HG03060 (cell line): ENCODE measurements at regions not wholly inside any gene's neighbourhood (a gene's known extent, or its start where the extent isn't known, plus 50 kb on each side); places are given as distances from the start of the nearest gene placed in this dataset.

Source experiments
- ATAC-seq: cut with Tn5 transposase; IDR thresholded peaks from one replicate; pipeline ENCODE4 v1.9.1; 2021; ENCODE audit warnings: low read depth, moderate number of reproducible peaks; ENCODE audit not compliant: unreplicated experiment

GRCh38 chr9:78552802-78553201 is 255.9 kb downstream of the PSAT1 start:
- no peak for ATAC-seq

DNA sequence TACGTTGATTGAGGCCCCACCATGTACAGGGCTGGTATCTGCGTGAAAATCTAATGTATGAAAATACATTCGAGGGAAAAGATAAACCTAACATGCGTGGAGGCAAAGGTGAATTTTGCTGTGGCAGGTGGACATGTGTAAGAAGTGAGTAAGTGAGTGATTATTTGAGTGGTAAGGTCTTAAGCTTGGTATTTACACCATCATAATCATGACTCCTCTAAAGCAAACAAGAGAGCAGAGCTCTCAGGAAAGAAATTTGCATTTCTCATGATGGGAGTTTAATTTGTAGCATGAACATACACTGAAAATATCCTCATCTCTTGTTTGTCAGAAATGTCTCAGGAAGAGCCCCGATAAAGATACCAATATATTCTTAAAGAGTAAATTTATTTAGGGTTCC is 260.6 kb downstream of the PSAT1 start:
- no peak for ATAC-seq

DNA sequence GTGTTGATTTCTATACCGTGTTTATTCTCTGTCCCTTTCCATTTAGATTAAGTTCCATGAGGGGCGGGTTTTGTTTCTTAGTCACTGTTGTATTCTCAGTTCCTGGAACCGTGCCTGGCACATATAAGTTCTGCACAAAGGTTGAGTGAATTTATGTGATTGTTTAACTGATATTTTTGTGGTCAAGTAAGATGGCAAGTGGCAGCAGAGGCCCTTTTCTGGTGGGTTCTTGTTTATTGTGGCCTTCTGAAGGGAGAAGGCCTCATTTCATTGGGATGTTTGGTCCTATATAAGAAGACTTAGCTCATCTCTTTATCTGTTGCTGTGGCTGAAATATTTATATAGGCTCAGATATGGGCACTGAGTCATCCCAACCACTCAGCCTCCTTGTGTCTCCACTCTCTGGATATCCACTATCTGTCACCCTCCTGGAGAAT is 262.5 kb downstream of the PSAT1 start:
- ATAC-seq: no peak

GRCh38 chr9:78562021-78562420 is 265.1 kb downstream of the PSAT1 start:
- ATAC-seq: no peak

DNA sequence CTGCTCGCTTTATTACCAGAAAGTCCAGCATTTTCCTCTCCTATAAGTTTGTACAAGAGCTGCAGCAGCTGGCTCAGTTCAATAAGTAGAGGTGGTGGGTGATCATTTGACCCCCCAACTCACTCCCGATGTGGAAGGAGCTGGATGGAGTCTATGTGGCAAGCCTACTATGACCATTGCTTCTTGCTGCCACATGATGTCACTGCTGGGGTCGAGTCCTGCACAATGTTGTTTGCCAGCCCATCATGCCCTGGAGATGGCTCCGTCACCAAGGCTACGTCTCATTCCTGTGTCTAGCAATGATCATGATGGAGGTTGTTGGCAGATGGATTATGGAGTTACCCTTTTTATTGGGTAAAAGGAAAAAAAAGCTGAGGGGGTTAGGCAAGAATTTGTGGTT is 266.3 kb downstream of the PSAT1 start:
- no peak for ATAC-seq

DNA sequence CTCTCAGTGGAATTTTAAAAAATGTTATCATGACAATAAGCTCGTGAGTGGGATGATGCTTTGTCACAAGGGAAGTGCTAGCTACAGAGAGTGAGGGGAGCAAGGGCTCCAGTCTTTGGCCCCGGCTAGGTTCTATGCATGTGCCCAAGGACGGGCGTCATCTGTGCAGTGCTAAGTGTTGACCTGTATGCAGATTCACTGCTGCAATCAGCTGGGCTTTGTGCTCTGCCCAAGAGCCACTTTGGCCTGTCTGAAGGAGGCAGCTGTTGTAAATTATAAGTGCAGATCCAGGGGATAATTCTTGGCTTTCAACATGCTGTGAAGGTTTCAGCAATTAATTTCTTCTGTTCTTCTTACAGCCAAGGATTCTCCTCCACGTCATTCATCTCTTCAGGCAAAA is 268.6 kb downstream of the PSAT1 start:
- ATAC-seq: no peak

DNA sequence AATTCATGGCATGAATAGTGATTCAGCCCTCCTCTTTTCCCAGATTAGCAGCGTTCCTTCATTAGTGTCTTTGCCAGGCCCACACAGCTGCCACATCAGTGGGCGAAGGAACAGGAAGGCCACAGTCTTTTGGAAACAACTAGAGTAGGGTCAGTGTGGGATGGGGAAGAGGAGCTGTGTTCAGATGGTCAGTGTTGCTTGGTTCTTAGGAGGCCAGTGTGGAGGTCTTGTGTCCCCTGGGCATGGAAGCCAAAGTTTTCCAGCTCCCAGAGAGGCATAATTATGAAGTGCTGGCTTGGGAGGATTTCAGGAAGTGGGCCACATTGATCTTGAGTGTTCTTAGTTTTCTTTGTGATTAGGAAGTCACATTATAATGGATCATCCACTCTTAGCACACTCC is 269.6 kb downstream of the PSAT1 start:
- no peak for ATAC-seq

GRCh38 chr9:78566948-78567675 is 270.2 kb downstream of the PSAT1 start:
- no peak for ATAC-seq

GRCh38 chr9:78567693-78568092 is 270.8 kb downstream of the PSAT1 start:
- ATAC-seq: no peak

GRCh38 chr9:78568774-78569173 is 271.8 kb downstream of the PSAT1 start:
- no peak for ATAC-seq

DNA sequence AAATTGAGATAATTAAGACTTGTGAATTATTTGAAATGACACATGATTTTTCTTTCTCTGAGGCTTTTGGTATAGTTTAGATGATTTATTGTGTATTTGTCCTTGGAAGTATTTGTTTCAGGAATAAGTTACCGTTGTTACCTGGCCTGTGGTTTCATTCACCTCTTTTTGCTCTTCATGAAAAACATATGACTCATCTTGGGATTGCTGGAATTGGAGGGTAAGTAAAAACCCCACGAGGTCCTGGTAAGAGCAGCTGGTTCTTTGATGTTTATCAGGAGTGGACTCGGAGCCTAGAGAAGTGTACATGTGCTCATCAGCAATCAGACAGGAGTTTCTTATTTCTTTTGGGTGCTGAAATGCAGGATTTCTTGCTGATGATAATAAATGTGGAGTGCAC is 275.3 kb downstream of the PSAT1 start:
- ATAC-seq: no peak

- no peak for ATAC-seq
These were observed 276.3 kb downstream of the PSAT1 start for GRCh38 chr9:78573205-78573604.

GRCh38 chr9:78573669-78574068 is 276.7 kb downstream of the PSAT1 start:
- no peak for ATAC-seq

DNA sequence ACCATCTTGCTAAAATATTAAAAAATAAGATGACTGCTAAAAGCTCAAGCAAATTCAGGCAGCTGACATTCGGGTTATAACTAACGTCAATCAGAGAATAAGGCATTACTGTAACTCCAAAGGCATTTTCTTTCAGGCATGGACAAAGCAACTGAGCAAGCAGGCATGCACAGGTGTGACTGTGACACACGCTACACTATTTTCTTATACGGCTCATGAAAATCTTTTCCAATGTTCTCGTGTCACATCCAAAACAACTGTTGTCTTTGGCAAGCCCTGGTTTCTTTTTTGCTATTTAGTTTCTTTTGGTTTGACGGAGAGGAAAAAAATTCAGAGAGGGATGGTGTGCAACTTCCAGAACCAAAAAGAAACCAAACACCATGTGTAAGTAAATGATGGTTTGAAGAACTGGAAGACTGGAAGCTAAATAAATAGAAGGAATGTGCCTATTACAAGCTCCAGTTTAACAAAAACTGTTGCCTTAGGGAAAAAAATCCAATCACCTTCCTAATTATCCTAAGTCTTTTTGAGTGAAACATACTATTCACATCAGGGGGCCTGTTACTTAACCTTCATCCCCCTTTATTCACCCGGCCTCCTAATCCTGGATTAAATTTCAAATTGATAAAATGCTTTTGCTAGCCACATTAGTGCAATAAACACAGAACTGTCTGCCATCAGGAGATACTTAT is 277.6 kb downstream of the PSAT1 start:
- ATAC-seq: no peak

GRCh38 chr9:78575081-78575480 is 278.2 kb downstream of the PSAT1 start:
- ATAC-seq: no peak

- ATAC-seq: no peak
These were observed 278.8 kb downstream of the PSAT1 start for GRCh38 chr9:78575771-78576170.

- no peak for ATAC-seq
These were observed 280.4 kb downstream of the PSAT1 start for GRCh38 chr9:78577156-78577906.

GRCh38 chr9:78578072-78578471 is 281.1 kb downstream of the PSAT1 start:
- no peak for ATAC-seq

DNA sequence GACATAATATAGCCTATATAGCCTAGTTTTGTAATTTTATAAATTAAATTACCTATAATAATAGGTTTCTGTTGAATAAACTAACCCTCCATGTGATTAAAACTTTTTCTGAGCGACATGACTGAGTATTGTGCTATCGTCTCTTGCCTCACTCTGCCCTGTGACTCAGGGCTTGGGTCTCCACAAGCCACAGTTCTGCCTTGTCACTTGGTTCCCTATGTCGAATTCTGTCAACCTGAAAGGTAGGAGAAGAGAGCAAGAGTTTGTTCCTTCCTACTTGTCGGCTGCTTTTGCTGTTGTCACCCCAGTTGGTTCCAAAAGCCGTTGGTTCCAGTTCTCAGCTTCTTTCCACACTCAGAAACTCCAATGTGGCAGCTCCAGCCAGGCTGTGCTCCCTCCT is 285.9 kb downstream of the PSAT1 start:
- ATAC-seq: no peak

DNA sequence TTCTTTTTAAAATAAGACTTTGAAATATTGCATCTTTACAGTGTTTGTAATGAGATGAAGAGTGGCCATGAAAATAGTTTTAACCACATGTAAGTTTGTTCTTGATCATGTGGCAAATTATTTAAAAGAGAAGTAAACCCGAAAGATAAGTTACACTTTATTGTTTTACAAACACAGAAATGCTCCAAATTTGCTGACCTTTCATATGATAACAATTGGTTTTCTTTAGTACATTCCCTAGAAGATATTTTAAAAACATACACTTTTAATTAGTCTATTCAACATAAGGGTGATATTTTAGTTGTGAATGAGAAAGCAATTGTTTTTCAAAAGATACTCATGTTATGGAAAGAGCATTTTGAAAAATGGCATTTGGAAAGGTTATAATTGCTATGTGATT is 287.7 kb downstream of the PSAT1 start:
- ATAC-seq: no peak

DNA sequence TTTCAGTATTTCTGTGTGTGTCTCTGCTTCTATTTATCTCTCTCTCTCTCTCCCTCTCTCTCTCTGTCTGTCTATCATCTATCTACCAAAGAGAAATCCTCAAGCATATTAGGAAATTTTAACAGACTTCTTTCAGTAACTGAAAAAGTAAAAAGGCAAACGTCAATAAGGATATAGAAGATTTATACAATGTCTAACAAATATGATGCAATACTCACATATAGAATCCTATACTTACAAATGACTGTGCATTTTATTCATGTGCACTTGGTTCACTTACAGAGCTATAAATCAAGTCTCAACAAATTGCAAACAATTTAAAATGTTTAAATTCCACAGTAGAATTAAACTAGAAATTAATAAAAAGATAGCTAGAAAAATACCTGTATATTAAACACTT is 289.0 kb downstream of the PSAT1 start:
- ATAC-seq: no peak

- no peak for ATAC-seq
These were observed 293.1 kb downstream of the PSAT1 start for GRCh38 chr9:78590068-78590467.
